HepG2 (cell line): ENCODE measurements at regions not wholly inside any gene's neighbourhood (a gene's known extent, or its start where the extent isn't known, plus 50 kb on each side); places are given as distances from the start of the nearest gene placed in this dataset.

Source experiments
- ATAC-seq: fragments of 200-7000 bp; cut with Tn5 transposase; 3 replicates; pipeline ENCODE4 v1.9.1; 2020; ENCODE audit warnings: mild to moderate bottlenecking, moderate library complexity
- BruUV-seq: library from RNA; stranded (reverse); fragments of 400-500 nt; replicated peaks from 2 replicates; lab custom pipeline; 2021; lab: Mats Ljungman, UMichigan
- CTCF ChIA-PET: fragments of 300-600 bp; formaldehyde crosslinking; extraction: SDS; loops from one replicate; lab custom pipeline; 2021; ENCODE audit warnings: low total read pairs, inconsistent platforms, low intra/inter-chr PET ratio; lab: Yijun Ruan, JAX
- POLR2A ChIA-PET: fragments of 350-600 bp; sonication (Branson Sonifier 250); formaldehyde crosslinking; loops from one replicate; lab custom pipeline; 2020; ENCODE audit warnings: antibody characterized with exemption, inconsistent platforms; lab: Yijun Ruan, JAX
- DNase-seq: peaks from one replicate; pipeline ENCODE4 v3.0.0-alpha.2; 2015; ENCODE audit warnings: low spot score
- FAIRE-seq: peaks from 3 replicates; lab custom pipeline; 2011; peaks lifted over from hg19 to GRCh38; lab: Jason Lieb, UNC
- H2AFZ ChIP-seq: one replicate; pipeline ENCODE4 v1.6.1; 2011; ENCODE audit warnings: low read length, inconsistent platforms
- H3K27ac ChIP-seq: fragments of 300-600 bp; 3 replicates; pipeline ENCODE4 v1.8.0; 2011; ENCODE audit warnings: mixed run types, mild to moderate bottlenecking, mixed read lengths, low read length, inconsistent platforms; ENCODE audit not compliant: insufficient read depth; ENCODE audit errors: extremely low read length
- H3K27me3 ChIP-seq, 2 experiments: fragments of 200-600 bp in 1 of 2; 2 replicates in 1 of 2; 3 replicates in 1 of 2; pipeline versions ENCODE4 v1.6.0 to v1.8.0; 2011; ENCODE audit warnings: low read length in 2 of 2, mild to moderate bottlenecking in 2 of 2, moderate library complexity in 2 of 2, inconsistent platforms in 1 of 2; ENCODE audit not compliant: insufficient read depth in 2 of 2, control insufficient read depth in 1 of 2
- H3K36me3 ChIP-seq, 2 experiments: fragments of 200-600 bp in 1 of 2; replicated peaks in 1 of 2; 2 replicates in 1 of 2; 3 replicates in 1 of 2; pipeline versions ENCODE4 v1.5.1 to v1.8.0; 2011; ENCODE audit warnings: low read length in 2 of 2, inconsistent platforms in 1 of 2; ENCODE audit not compliant: insufficient read depth in 2 of 2, control insufficient read depth in 1 of 2
- H3K4me1 ChIP-seq: 2 replicates; pipeline ENCODE4 v1.5.1; 2012; ENCODE audit warnings: low read length, inconsistent platforms; ENCODE audit not compliant: insufficient read depth
- H3K4me2 ChIP-seq: 2 replicates; pipeline ENCODE4 v1.6.0; 2011; ENCODE audit warnings: low read depth, low read length, inconsistent platforms
- H3K4me3 ChIP-seq, 3 experiments: fragments of 200-600 bp in 1 of 3; sonication (generic), shearing (Covaris generic) in 1 of 3; replicated peaks in 1 of 3; 2 replicates each; pipeline ENCODE4 v1.5.1; 2011 to 2016; ENCODE audit warnings: low read length in 3 of 3, inconsistent platforms in 2 of 3, low read depth in 2 of 3, mild to moderate bottlenecking in 2 of 3, control low read depth in 1 of 3, mixed read lengths in 1 of 3; ENCODE audit not compliant: insufficient read depth in 1 of 3
- H3K79me2 ChIP-seq: one replicate; pipeline ENCODE4 v1.6.1; 2011; ENCODE audit warnings: low read length, inconsistent platforms; ENCODE audit not compliant: insufficient read depth
- H3K9ac ChIP-seq: 2 replicates; pipeline ENCODE4 v1.6.0; 2011; ENCODE audit warnings: mild to moderate bottlenecking, low read depth, low read length, inconsistent platforms; ENCODE audit not compliant: insufficient read depth
- H3K9me3 ChIP-seq: 2 replicates; pipeline ENCODE4 v1.5.1; 2012; ENCODE audit warnings: mild to moderate bottlenecking, low read length
- H4K20me1 ChIP-seq: 2 replicates; pipeline ENCODE4 v1.6.0; 2011; ENCODE audit warnings: inconsistent platforms, mild to moderate bottlenecking, low read length, moderate library complexity; ENCODE audit not compliant: insufficient read depth
- DR1 ChIP-seq: sonication (generic); formaldehyde crosslinking; IDR thresholded peaks from 2 replicates; pipeline ENCODE4 v1.8.0; 2021; ENCODE audit warnings: mild to moderate bottlenecking, missing genetic modification reagents, inconsistent platforms
- ELF3 ChIP-seq: IDR thresholded peaks from 2 replicates; pipeline ENCODE4 v1.6.1; 2016; ENCODE audit warnings: missing genetic modification reagents, missing compliant biosample characterization
- EZH2 ChIP-seq: conservative IDR thresholded peaks from 2 replicates; pipeline ENCODE4 v1.6.1; 2012; ENCODE audit warnings: mild to moderate bottlenecking, low read depth, low read length, moderate library complexity
- IRF2 ChIP-seq: IDR thresholded peaks from 2 replicates; pipeline ENCODE4 v1.6.1; 2018; ENCODE audit warnings: missing genetic modification reagents, missing compliant biosample characterization
- KDM1A ChIP-seq: IDR thresholded peaks from 2 replicates; pipeline ENCODE4 v1.6.1; 2016; ENCODE audit warnings: missing compliant biosample characterization
- RBM22 ChIP-seq: fragments of 200-400 bp; formaldehyde crosslinking; optimal IDR thresholded peaks from 2 replicates; pipeline ENCODE3; 2017; ENCODE audit warnings: mild to moderate bottlenecking, low read length, moderate library complexity
- REPIN1 ChIP-seq: sonication (generic); formaldehyde crosslinking; IDR thresholded peaks from 2 replicates; pipeline ENCODE4 v1.8.0; 2022; ENCODE audit warnings: missing genetic modification reagents, low read depth, mild to moderate bottlenecking, borderline replicate concordance
- TMF1 ChIP-seq: sonication (generic); formaldehyde crosslinking; IDR thresholded peaks from 2 replicates; pipeline ENCODE4 v1.8.1; 2022; ENCODE audit warnings: low read depth, missing genetic modification reagents
- ZBTB33 ChIP-seq: sonication (generic); formaldehyde crosslinking; IDR thresholded peaks from 2 replicates; pipeline ENCODE4 v1.4.0; 2020; ENCODE audit warnings: missing genetic modification reagents
- ZBTB42 ChIP-seq: sonication (generic); formaldehyde crosslinking; IDR thresholded peaks from 2 replicates; pipeline ENCODE4 v1.5.0; 2020; ENCODE audit warnings: mild to moderate bottlenecking, missing genetic modification reagents
- ZNF17 ChIP-seq: sonication (generic); formaldehyde crosslinking; IDR thresholded peaks from 2 replicates; pipeline ENCODE4 v1.5.0; 2020; ENCODE audit warnings: mild to moderate bottlenecking, missing genetic modification reagents
- ZNF350 ChIP-seq: sonication (generic); formaldehyde crosslinking; IDR thresholded peaks from 2 replicates; pipeline ENCODE4 v1.4.0; 2020; ENCODE audit warnings: mild to moderate bottlenecking, low read depth, missing genetic modification reagents, borderline replicate concordance
- ZNF354B ChIP-seq: sonication (generic); formaldehyde crosslinking; IDR thresholded peaks from 2 replicates; pipeline ENCODE4 v1.8.0; 2022; ENCODE audit warnings: mild to moderate bottlenecking, missing genetic modification reagents
- in situ Hi-C: cut with HindIII; loops from 2 replicates; pipeline ENCODE4 v1.10.0; 2017; ENCODE audit warnings: low pct_unique_long_range_greater_than_20kb; ENCODE audit not compliant: extremely low pct_ligation_motif_present
- intact Hi-C: fragments of 100-400 bp; cut with micrococcal nuclease; formaldehyde crosslinking; loops from one replicate; pipeline ENCODE4 v1.10.0; 2022; ENCODE audit not compliant: unreplicated experiment
- TF ChIP-seq, protein P1 (sequence below): sonication (generic); IDR thresholded peaks from 2 replicates; pipeline ENCODE4 v1.6.1; 2016; ENCODE audit warnings: low read depth, borderline replicate concordance
- TF ChIP-seq, protein P2 (sequence below): sonication (generic); formaldehyde crosslinking; IDR thresholded peaks from 2 replicates; pipeline ENCODE4 v1.4.0; 2020; ENCODE audit warnings: mild to moderate bottlenecking, missing genetic modification reagents

- no peak for TF ChIP-seq ZNF354B (CRISPR knock-in tag)
- no peak for TF ChIP-seq ELF3 (CRISPR knock-in tag)
- no peak for TF ChIP-seq ZNF17 (CRISPR knock-in tag)
- no peak for TF ChIP-seq RBM22
- TF ChIP-seq TMF1 = no peak
These were observed 120.9 kb upstream of the RND3 start (continued) for GRCh38 chr2:150608341-150608740.

- intact Hi-C loops = no loop called here
- no peaks in the 10 kb centered on the region for H3K27me3 ChIP-seq
- no peak for FAIRE-seq
- TF ChIP-seq KDM1A (CRISPR knock-in tag) (no peak), EZH2 (no peak), ZBTB33 (no peak), IRF2 (CRISPR knock-in tag) (no peak), DR1 (CRISPR knock-in tag) (no peak), ZBTB42 (no peak), REPIN1 (CRISPR knock-in tag) (no peak), ZNF350 (CRISPR knock-in tag) (no peak)
- TF ChIP-seq, protein P1, sequence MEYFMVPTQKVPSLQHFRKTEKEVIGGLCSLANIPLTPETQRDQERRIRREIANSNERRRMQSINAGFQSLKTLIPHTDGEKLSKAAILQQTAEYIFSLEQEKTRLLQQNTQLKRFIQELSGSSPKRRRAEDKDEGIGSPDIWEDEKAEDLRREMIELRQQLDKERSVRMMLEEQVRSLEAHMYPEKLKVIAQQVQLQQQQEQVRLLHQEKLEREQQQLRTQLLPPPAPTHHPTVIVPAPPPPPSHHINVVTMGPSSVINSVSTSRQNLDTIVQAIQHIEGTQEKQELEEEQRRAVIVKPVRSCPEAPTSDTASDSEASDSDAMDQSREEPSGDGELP = no peak
- TF ChIP-seq, protein P2, sequence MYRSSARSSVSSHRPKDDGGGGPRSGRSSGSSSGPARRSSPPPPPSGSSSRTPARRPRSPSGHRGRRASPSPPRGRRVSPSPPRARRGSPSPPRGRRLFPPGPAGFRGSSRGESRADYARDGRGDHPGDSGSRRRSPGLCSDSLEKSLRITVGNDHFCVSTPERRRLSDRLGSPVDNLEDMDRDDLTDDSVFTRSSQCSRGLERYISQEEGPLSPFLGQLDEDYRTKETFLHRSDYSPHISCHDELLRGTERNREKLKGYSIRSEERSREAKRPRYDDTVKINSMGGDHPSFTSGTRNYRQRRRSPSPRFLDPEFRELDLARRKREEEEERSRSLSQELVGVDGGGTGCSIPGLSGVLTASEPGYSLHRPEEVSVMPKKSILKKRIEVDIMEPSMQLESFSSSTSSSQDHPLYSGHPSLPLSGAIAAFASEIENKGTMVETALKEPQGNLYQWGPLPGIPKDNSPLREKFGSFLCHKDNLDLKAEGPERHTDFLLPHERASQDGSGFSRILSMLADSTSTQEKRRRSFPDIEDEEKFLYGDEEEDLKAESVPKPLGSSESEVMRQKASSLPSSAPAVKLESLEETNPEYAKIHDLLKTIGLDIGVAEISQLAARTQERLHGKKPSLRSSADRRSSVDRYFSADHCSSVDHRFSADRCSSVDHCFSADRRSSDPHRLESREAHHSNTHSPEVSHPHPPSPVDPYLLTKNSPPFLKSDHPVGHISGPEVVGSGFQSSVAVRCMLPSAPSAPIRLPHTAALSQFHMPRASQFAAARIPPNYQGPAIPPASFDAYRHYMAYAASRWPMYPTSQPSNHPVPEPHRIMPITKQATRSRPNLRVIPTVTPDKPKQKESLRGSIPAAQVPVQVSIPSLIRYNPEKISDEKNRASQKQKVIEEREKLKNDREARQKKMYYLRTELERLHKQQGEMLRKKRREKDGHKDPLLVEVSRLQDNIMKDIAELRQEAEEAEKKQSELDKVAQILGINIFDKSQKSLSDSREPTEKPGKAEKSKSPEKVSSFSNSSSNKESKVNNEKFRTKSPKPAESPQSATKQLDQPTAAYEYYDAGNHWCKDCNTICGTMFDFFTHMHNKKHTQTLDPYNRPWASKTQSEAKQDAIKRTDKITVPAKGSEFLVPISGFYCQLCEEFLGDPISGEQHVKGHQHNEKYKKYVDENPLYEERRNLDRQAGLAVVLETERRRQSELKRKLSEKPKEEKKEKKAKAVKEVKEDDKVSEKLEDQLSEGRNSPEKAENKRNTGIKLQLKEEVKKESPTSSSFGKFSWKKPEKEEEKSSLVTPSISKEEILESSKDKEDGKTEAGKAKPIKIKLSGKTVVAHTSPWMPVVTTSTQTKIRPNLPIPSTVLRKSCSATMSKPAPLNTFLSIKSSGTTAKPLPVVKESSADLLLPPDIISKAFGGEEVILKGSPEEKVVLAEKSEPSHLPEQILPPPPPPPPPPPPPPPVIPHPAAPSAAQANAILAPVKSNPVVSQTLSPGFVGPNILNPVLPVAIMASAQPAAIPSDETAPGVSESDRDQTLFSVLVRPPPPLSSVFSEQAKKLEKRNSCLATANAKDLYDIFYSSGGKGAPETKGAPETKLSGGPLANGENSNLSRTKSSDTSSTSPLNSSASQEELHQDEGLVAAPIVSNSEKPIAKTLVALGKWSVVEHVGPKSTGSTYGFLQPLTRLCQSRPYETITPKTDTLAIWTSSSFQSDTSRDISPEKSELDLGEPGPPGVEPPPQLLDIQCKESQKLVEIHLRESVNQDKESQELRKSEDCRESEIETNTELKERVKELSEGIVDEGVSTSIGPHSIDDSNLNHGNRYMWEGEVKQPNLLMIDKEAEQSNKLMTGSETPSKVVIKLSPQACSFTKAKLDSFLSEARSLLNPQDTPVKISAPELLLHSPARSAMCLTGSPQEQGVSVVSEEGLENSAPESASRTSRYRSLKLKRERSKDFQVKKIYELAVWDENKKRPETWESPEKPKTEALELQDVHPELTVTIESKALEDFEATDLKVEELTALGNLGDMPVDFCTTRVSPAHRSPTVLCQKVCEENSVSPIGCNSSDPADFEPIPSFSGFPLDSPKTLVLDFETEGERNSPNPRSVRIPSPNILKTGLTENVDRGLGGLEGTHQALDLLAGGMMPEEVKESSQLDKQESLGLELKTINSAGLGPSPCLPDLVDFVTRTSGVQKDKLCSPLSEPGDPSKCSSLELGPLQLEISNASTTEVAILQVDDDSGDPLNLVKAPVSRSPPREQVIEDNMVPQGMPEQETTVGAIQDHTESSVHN (CRISPR knock-in tag) = no peak
These were observed 119.9 kb upstream of the RND3 start for GRCh38 chr2:150607390-150607811.

More at GRCh38 chr2:150607390-150607811, 119.9 kb upstream of the RND3 start:
- ATAC-seq (no peak), DNase-seq (no peak)
- no peak overlapping the region for H3K4me3 ChIP-seq
- POLR2A ChIA-PET = no interaction called here
- H2AFZ ChIP-seq = no peak overlapping the region
- no peak overlapping the region for H3K27ac ChIP-seq
- no peak overlapping the region for H3K9ac ChIP-seq
- no peaks in the 10 kb centered on the region for H3K36me3 ChIP-seq
- no peaks in the 10 kb centered on the region for H4K20me1 ChIP-seq
- no peaks in the 10 kb centered on the region for H3K9me3 ChIP-seq
- H3K79me2 ChIP-seq = no peaks in the 10 kb centered on the region
- in situ Hi-C loops = no loop called here
- CTCF ChIA-PET = no interaction called here
- no peaks in the 10 kb centered on the region for H3K4me1 ChIP-seq
- BruUV-seq = no TSS peak
- no peak overlapping the region for H3K4me2 ChIP-seq
